HG03460 (cell line): ENCODE measurements at regions not wholly inside any gene's neighbourhood (a gene's known extent, or its start where the extent isn't known, plus 50 kb on each side); places are given as distances from the start of the nearest gene placed in this dataset.

Experiments used
- ATAC-seq: cut with Tn5 transposase; IDR thresholded peaks from one replicate; pipeline ENCODE4 v1.9.1; 2021; ENCODE audit not compliant: unreplicated experiment

DNA sequence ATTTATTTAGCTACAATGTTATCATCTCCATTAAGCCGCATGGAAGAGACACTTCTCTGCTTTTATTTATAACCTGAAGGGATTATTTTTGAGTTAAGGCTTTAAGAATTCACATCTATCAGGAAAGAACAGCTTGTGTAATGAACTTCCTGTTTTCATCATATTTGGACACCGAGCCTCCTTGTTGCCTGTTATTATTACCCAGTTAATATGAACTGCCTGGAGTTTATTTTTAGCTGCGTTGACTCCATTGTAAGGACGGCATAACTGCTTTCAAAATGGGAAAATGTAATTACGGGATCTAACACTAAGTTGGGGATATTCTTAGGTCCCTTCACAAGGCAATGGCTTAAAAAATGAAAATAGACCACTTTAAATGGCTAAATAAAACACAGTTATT is 89.0 kb upstream of the NR4A3 start:
- ATAC-seq, result no peak

DNA sequence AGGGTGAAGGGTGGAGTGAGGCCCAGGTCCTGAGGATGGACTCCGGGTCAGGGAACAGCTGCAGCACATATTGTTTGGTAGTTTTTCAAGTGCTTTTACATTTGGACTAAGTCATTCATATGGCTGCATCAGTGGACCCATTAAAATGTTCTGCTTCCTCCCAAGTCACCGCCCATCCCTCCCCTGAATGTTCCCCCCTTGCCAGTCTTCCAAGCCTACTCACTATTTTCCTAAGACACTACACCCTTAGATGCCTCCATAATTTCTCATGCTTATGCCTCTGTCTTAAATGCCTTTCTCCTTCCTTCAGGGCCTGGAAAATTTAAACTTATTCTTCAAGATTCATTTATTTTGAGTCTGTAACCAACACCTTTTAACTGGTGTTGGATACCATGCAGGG is 86.6 kb upstream of the NR4A3 start:
- no peak for ATAC-seq

DNA sequence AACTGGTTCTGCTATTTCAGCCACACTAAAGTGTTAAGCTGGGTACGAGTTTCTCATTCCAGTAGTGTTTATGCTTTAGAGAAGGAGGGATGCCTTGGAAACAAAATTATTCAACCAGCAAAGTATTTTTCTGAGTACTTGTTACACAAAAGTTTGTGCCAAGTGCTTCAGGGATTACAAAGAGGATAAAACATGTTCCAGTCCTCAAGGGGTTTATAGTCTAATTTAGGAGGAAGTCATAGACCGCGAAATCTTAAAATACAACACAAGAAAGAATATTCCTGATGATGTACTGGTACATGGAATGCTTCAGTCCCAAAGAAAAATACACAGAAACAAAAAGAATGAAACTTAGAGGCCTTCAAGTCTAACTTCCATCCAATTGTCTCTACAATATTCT is 85.4 kb upstream of the NR4A3 start:
- ATAC-seq, result no peak

DNA sequence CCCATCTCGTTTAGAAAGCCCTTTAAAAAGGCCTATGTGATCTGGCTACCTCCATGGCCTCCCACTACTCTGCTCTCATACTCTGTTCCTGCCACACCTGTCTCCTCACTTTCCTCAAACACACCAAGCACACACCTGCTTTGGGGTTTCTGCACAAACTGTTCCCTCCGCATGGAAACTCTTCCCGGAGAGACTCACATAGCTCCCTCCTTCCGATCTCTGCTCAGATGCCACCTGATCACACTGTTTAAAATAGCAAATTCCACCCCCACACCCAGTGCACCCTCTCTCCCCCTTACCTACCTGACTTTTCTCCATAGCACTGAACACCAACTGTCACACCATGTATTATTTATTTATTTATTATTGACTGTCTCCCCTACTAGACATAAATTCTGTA is 84.0 kb upstream of the NR4A3 start:
- no peak for ATAC-seq

DNA sequence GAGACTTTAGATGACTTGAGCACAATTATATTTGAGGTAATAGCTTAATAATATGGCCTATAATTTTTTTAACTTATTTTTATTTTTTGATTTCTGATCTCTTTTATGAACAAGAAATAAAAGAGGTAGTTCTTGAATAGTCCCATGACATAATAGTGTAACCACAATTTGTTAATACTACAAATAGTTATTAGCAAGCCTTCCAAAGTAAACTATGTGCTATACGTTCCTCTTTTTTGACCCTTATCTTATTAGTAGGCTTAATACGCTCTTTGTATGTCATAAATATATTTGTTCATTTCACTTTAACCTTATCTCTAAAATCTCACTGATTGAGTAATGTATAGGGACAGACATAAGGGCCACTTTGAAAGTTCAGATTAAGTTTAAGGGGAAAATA is 78.7 kb upstream of the NR4A3 start:
- no peak for ATAC-seq

DNA sequence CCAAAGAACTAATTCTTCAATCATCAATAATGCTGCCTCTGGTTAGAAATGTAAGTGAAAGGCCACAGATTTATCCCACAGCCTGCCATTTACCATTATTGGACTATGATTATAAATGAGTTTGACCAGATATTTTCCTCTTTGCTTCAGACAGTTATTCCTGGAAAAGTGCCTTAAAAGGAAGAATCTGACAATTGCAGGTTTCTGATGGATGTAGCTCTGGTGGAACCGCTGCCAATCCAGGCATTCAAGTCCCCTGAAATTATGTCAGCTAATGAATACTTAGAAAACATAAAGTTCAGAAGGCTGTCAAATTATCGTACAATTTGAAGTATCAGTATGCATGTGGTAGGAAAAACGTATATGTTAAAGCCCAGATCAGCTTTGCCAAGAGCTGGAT is 78.2 kb upstream of the NR4A3 start:
- ATAC-seq, result no peak

DNA sequence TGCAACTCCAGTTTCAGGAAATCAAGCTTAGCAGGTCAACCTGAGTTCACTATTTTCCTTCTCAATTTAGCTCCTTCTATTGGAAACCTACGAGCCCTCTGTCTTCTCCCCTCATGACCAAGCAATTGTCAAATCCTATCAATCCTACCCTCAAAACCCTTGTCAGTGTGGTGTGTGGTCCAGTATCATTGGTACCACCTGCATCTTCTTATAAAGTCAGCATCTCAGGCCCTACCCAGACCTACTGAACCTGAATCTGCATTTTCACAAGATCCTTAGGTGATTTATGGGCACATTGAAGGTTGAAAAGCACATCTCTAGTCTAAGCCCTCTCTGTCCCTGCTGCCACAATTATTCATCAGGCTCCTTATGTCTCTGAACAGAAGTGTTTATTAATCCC is 77.6 kb upstream of the NR4A3 start:
- ATAC-seq, result no peak

DNA sequence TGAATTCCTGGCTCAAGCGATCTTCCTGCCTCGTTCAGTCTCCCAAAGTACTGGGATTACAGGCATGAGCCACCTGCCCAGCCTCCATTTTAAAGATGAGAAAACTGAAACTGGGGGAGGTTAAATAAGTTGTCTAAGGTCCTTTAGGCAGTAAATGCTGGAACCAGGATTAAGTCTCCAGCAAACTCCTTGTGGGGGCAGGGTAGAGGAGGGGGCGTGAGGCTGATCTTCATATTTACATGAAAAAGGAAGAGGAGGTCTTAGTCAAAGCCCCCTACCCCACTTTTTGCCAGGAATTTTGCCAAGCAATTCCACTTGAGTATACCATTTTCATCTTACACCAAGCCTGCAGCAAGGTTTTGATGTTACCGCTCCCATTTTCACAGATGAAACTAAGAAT is 76.6 kb upstream of the NR4A3 start:
- no peak for ATAC-seq

DNA sequence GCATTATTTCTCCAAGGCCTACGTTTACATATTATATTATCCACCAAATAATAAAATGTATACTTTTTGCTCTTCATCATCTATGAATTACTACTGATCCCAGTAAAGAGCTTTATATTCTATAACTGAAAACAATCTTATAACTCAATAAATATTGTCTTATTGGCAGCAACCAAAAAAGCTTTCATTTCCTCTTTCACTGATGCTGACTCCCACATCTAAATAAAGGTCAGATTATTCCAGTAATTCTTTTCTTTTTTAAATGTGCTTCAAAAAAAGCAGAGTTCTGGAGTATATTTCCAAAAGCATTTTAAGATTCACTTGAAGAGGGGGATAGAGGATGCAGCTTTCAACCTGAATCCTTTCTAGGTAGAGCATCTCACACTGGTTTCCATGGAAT is 75.3 kb upstream of the NR4A3 start:
- no peak for ATAC-seq

DNA sequence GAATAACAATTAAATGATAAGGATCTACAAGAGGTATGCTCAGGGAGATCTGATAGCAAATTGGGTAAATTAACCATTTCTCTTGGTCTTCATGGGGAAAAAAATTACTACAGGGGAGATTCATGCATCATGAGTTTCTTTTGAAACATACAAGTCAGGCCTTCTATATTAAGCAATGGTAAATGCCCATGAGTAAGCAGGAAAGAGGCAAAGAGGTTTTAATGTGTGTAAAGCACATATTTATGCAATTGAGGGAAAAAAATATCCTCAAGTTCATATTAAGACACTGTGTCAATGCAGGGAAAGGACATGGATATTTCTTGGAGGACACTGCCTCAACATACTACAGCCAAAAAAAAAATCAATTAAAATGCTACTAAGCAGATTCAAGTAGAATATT is 73.4 kb upstream of the NR4A3 start:
- ATAC-seq, result no peak

DNA sequence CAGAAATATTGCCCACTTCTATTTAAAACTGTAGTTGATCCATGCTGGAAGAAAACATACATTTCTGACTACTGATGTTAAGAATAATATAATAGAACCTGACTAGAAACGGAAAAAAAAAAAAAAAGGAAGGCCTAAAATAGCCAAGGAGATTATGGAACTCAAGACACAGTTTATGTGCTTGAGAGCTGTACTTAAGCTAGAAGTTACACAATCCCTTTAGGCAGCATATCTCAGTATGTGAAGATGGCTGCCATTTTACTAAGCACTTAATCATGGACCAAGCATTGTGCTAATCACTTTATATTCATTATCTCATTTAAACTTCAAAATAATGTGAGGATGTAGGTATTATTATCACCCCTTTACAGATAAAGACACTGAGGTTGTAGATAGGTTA is 73.0 kb upstream of the NR4A3 start:
- no peak for ATAC-seq

DNA sequence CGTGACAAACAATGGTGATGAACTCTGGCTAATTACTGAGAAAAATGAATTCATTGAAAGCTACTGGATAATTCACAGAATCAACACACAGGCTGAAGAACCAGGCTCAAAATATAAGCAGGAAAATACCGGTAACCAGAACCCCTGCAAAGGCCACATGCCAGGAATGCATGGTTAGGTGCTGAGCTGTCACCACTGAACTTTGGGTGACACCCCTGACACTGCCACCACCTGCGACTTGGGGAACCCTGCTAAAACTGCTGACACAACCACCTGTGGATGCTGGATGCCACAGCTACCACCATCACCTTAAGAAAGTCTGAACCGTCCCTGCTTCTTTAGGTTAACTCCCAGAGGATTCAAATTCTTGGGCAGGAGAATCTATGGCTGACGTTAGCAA is 72.0 kb upstream of the NR4A3 start:
- ATAC-seq, result no peak

DNA sequence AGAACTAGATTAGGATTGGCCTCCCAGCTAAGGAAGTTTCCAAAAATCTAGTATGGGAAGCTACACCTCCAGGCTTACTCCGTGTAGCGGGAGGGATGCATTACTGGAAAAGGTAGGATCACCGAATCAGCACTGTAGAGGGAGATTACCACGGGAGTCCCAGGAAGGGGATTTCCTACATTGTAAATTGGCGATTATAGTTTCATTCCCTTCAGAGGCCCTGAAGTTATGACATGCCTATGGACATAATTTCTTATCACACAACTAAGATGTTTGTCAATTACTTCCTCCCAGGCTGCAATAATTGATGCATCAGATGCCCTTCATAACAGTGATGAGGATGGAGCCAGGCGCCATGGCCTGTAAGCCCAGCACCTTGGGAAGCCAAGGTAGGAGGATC is 71.2 kb upstream of the NR4A3 start:
- ATAC-seq, result no peak

DNA sequence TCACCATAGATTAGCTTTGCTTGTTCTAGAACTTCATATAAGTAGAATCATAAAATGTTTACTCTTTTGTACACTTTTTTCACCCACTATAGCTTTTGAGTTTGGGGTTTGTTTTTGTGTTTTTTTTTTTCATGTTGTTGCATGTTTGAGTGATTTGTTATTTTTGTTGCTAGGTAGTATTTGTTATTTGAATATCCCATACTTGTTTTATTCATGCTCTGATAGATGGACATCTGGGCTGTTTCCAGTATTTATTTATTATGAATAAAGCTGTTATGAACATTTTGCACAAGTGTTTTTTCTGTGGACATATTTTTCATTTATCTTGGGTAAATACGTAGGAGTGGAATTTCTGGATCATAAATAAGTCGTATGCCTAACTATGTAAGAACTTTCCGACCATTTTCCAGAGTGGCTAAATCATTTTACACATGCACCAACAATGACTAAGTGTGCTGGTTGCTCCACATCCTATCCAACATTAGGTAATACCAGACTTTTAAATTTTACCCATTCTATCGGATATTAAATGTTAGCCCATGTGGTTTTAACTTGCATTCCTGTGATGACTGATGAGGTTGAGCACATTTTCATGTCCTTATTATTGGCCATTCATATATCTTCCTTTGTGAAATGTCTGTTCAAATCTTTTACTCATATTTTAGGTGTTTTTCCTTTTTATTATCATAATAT is 69.1 kb upstream of the NR4A3 start:
- ATAC-seq, result no peak

DNA sequence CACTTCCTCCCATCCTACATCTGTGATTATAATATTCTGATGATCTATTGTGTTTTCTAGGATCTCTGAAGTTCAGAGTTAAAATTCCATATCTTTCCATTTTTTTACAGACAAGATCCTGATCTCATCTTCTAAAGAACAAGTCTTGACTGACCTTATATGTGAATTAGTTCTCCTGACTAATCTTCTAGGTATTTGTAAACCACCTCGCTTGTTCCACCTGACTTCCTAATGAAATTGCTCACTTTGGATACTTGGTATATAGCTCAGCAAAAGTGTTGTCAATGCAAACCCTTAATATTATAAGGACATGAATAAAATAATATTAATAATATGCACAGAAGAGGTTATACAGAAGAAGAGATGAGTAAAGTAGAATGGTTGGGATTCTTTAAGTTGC is 68.2 kb upstream of the NR4A3 start:
- ATAC-seq, result no peak

DNA sequence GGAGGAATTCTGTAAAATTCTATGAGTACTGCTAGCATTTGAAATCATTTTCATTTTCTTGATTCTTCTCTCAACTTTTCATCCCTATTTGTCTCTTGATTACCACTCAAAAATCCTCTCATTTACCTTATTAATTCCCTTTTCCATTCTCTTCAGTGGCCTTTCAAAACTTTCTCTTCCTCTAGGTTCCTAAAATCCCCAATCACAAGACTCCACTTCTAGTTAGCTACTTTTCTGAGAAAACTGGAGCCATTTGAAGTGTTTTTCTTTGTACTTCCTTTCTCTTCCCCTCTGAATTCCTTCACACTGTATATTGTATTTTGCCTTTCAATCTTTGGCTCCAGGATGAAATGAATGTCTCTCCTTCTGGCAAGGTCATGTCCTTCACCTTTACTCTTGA is 61.3 kb upstream of the NR4A3 start:
- no peak for ATAC-seq

DNA sequence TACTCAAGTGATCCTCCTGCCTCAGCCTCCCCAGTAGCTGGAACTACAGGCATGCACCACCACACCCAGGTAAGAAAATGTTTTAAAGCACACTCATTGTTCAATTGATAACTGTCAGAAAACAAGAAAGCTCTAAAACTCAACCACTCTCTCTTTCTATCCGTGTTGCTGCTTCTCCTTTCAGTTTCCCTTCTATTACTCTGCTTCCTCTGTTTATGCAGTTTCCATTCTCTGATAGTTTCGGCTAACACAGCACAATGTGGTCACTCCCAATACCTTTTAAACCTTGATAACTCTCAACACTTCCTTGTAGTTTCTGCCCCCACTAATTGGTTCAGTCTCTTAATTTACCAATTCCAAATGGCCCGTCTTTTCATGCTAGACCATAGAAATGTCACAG is 59.2 kb upstream of the NR4A3 start:
- ATAC-seq, result peak; percentile 99
